CD14-positive monocyte (primary cell): ENCODE measurements at regions not wholly inside any gene's neighbourhood (a gene's known extent, or its start where the extent isn't known, plus 50 kb on each side); places are given as distances from the start of the nearest gene placed in this dataset.

Experiments
- DNase-seq, 3 donors: peaks; one replicate each; pipeline ENCODE4 v3.0.0-alpha.2; 2011 to 2022
- H2AFZ ChIP-seq: 2 replicates; pipeline ENCODE4 v1.6.0; 2012; ENCODE audit warnings: mild to moderate bottlenecking, low read depth, low read length, inconsistent platforms; ENCODE audit not compliant: insufficient read depth, poor library complexity, severe bottlenecking
- H3K27ac ChIP-seq, 2 donors: 1 replicate in 1 of 2; 2 replicates in 1 of 2; pipeline ENCODE4 v1.5.1; 2012 to 2013; ENCODE audit warnings: low read length in 2 of 2, control low read depth in 1 of 2, inconsistent platforms in 1 of 2, low read depth in 1 of 2, mild to moderate bottlenecking in 1 of 2
- H3K27me3 ChIP-seq, 2 donors: one replicate each; pipeline versions ENCODE4 v1.6.0 to v1.6.1; 2011 to 2013; ENCODE audit warnings: low read length in 2 of 2; ENCODE audit not compliant: control insufficient read depth in 2 of 2, insufficient read depth in 2 of 2
- H3K36me3 ChIP-seq, 2 donors: replicated peaks in 1 of 2; 1 replicate in 1 of 2; 2 replicates in 1 of 2; pipeline versions ENCODE4 v1.5.1 to v1.6.1; 2012 to 2013; ENCODE audit warnings: low read length in 2 of 2, control low read depth in 1 of 2, inconsistent platforms in 1 of 2, mild to moderate bottlenecking in 1 of 2; ENCODE audit not compliant: insufficient read depth in 2 of 2, control insufficient read depth in 1 of 2
- H3K4me1 ChIP-seq, 2 donors: 1 replicate in 1 of 2; 2 replicates in 1 of 2; pipeline versions ENCODE4 v1.5.1 to v1.6.1; 2012 to 2013; ENCODE audit warnings: low read length in 2 of 2, control low read depth in 1 of 2, inconsistent platforms in 1 of 2, mild to moderate bottlenecking in 1 of 2, moderate library complexity in 1 of 2; ENCODE audit not compliant: insufficient read depth in 2 of 2, control insufficient read depth in 1 of 2
- H3K4me2 ChIP-seq: replicated peaks from 2 replicates; pipeline ENCODE3; 2012; ENCODE audit warnings: low read length, moderate library complexity, mild to moderate bottlenecking; ENCODE audit not compliant: poor library complexity, severe bottlenecking; ENCODE audit errors: extremely low read depth
- H3K4me3 ChIP-seq, 3 experiments: fragments of 200-600 bp in 1 of 3; sonication (generic) in 1 of 3; replicated peaks in 1 of 3; 1 replicate in 2 of 3; 2 replicates in 1 of 3; pipeline ENCODE4 v1.5.1; 2011 to 2013; ENCODE audit warnings: low read length in 3 of 3, mild to moderate bottlenecking in 3 of 3, control low read depth in 2 of 3, low read depth in 2 of 3, inconsistent platforms in 1 of 3, moderate library complexity in 1 of 3
- H3K79me2 ChIP-seq: 2 replicates; pipeline ENCODE4 v1.6.0; 2012; ENCODE audit warnings: mild to moderate bottlenecking, control low read depth, inconsistent platforms, low read length, moderate library complexity; ENCODE audit not compliant: insufficient read depth
- H3K9ac ChIP-seq: 2 replicates; pipeline ENCODE4 v1.6.0; 2017; ENCODE audit warnings: low read length, mild to moderate bottlenecking; ENCODE audit not compliant: insufficient read depth, poor library complexity, severe bottlenecking
- H3K9me3 ChIP-seq, 2 donors: replicated peaks in 1 of 2; 1 replicate in 1 of 2; 2 replicates in 1 of 2; pipeline versions ENCODE4 v1.5.1 to v1.6.1; 2012 to 2013; ENCODE audit warnings: low read length in 2 of 2, control low read depth in 1 of 2; ENCODE audit not compliant: control insufficient read depth in 1 of 2, insufficient read depth in 1 of 2
- H4K20me1 ChIP-seq: 2 replicates; pipeline ENCODE4 v1.6.0; 2012; ENCODE audit warnings: mild to moderate bottlenecking, low read length, control low read depth, moderate library complexity; ENCODE audit not compliant: insufficient read depth
- H3K27ac Mint-ChIP-seq, 7 donors: one replicate each; pipeline ENCODE4 v1.8.0; 2020; ENCODE audit warnings: mild to moderate bottlenecking in 7 of 7, mixed read lengths in 7 of 7, moderate library complexity in 6 of 7, inconsistent platforms in 2 of 7
- H3K27me3 Mint-ChIP-seq, 3 donors: one replicate each; pipeline ENCODE4 v1.8.0; 2021 to 2022; ENCODE audit warnings: low read depth in 3 of 3, mild to moderate bottlenecking in 3 of 3, mixed read lengths in 3 of 3, moderate library complexity in 3 of 3, inconsistent platforms in 1 of 3
- H3K36me3 Mint-ChIP-seq, 2 donors: one replicate each; pipeline ENCODE4 v1.8.0; 2020; ENCODE audit warnings: mixed read lengths in 2 of 2, inconsistent platforms in 1 of 2, mild to moderate bottlenecking in 1 of 2
- H3K4me1 Mint-ChIP-seq: one replicate; pipeline ENCODE4 v1.8.0; 2020; ENCODE audit warnings: mild to moderate bottlenecking, mixed read lengths
- H3K4me3 Mint-ChIP-seq, 2 donors: one replicate each; pipeline ENCODE4 v1.8.0; 2020; ENCODE audit warnings: mild to moderate bottlenecking in 2 of 2, mixed read lengths in 2 of 2, moderate library complexity in 1 of 2
- H3K9me3 Mint-ChIP-seq, 7 donors: one replicate each; pipeline ENCODE4 v1.8.0; 2020 to 2022; ENCODE audit warnings: mixed read lengths in 7 of 7, mild to moderate bottlenecking in 6 of 7, moderate library complexity in 6 of 7, inconsistent platforms in 2 of 7
- CTCF ChIP-seq: fragments of 200-600 bp; IDR thresholded peaks from one replicate; pipeline ENCODE4 v1.8.0; 2022; ENCODE audit warnings: antibody characterized with exemption, mild to moderate bottlenecking
- WGBS: methylation state at CpG from one replicate; pipeline ENCODE4 v1.1.5; 2013; ENCODE audit warnings: missing lambda C conversion rate; ENCODE audit not compliant: insufficient coverage; 5-methylcytosine and 5-hydroxymethylcytosine counted together
- intact Hi-C, 2 donors: fragments of 100-400 bp; cut with micrococcal nuclease; formaldehyde crosslinking; loops; one replicate each; pipeline versions ENCODE4 v1.15.0 to v1.15.1; 2023

- Mint-ChIP-seq H3K9me3 (peaks cover 0 to 3% (median 2%) of the 10 kb centered on the region in 7 donors), H3K4me1 (peaks cover 22% of the 10 kb centered on the region), H3K36me3 (no peaks in the 10 kb centered on the region), H3K4me3 (no peak overlapping the region), H3K27me3 (peaks cover 0 to 3% (median 0%) of the 10 kb centered on the region in 3 donors), H3K27ac (no peak overlapping the region)
- no peak for TF ChIP-seq CTCF
- intact Hi-C loops = no loop called here
- no peaks in the 10 kb centered on the region for H3K27me3 ChIP-seq
- H3K9me3 ChIP-seq = no peaks in the 10 kb centered on the region
- H3K27ac ChIP-seq = no peak overlapping the region
- WGBS = 100% methylated on average over 1 of the region's 5 CpGs
- peaks cover 22 to 26% of the 10 kb centered on the region in 2 donors for H3K4me1 ChIP-seq
- no peaks in the 10 kb centered on the region for H4K20me1 ChIP-seq
- H3K9ac ChIP-seq = no peak overlapping the region
- H3K36me3 ChIP-seq = no peaks in the 10 kb centered on the region
- no peak overlapping the region for H2AFZ ChIP-seq
- H3K79me2 ChIP-seq = no peaks in the 10 kb centered on the region
- no peak for DNase-seq
- no peak overlapping the region for H3K4me2 ChIP-seq
- no peak overlapping the region for H3K4me3 ChIP-seq
Observed at GRCh38 chr1:82221721-82222120, 421.0 kb downstream of the ADGRL2 start.

- H3K27me3 Mint-ChIP-seq = peaks cover 0 to 3% (median 0%) of the 10 kb centered on the region in 3 donors
- H3K4me1 ChIP-seq = peaks cover 12 to 17% of the 10 kb centered on the region in 2 donors
- no peaks in the 10 kb centered on the region for H3K9me3 ChIP-seq
- H2AFZ ChIP-seq = no peak overlapping the region
- no peak overlapping the region for H3K9ac ChIP-seq
- H3K36me3 Mint-ChIP-seq = no peaks in the 10 kb centered on the region
- H3K4me2 ChIP-seq = no peak overlapping the region
- H3K79me2 ChIP-seq = no peaks in the 10 kb centered on the region
- H3K27me3 ChIP-seq = no peaks in the 10 kb centered on the region
- peaks cover 0 to 3% (median 2%) of the 10 kb centered on the region in 7 donors for H3K9me3 Mint-ChIP-seq
- H3K4me3 ChIP-seq = no peak overlapping the region
- H3K27ac Mint-ChIP-seq = no peak overlapping the region
- H4K20me1 ChIP-seq = no peaks in the 10 kb centered on the region
- DNase-seq = no peak
- H3K4me1 Mint-ChIP-seq = peaks cover 15% of the 10 kb centered on the region
- H3K36me3 ChIP-seq = no peaks in the 10 kb centered on the region
- TF ChIP-seq CTCF = no peak
- no peak overlapping the region for H3K4me3 Mint-ChIP-seq
- intact Hi-C loops = no loop called here
- no peak overlapping the region for H3K27ac ChIP-seq
- WGBS = 97% methylated on average over 5 of the region's 5 CpGs
Observed at GRCh38 chr1:82220754-82221153, 420.0 kb downstream of the ADGRL2 start.
